Naive thymus-derived CD8-positive, alpha-beta T cell (primary cell): ENCODE measurements at regions not wholly inside any gene's neighbourhood (a gene's known extent, or its start where the extent isn't known, plus 50 kb on each side); places are given as distances from the start of the nearest gene placed in this dataset.
A peak's percentile ranks its signal among the peaks of the same experiment; 100 is the strongest.
"Not testable (repeated sequence)": the region's sequence is repeated elsewhere in the genome, so short reads cannot be mapped to it uniquely, and the experiment has no call there.

Experiments
- ATAC-seq, 2 donors: fragments of 150-1000 bp; cut with Tn5 transposase in 1 of 2; sonication (Bioruptor Pico), chemical (Tn5 transposase) in 1 of 2; 1 replicate in 1 of 2; 2 replicates in 1 of 2; pipeline ENCODE4 v1.10.0; 2021; ENCODE audit warnings: mild to moderate bottlenecking in 2 of 2, moderate library complexity in 2 of 2
- POLR2A ChIA-PET: fragments of 350-600 bp; sonication (Branson Sonifier 250); formaldehyde crosslinking; loops from one replicate; lab custom pipeline; 2021; ENCODE audit warnings: antibody characterized with exemption; lab: Charles Lee
- DNase-seq, 10 donors: peaks; one replicate each; pipeline versions ENCODE4 v3.0.0 to v3.0.0-alpha.2; 2020 to 2022
- H3K27ac Mint-ChIP-seq, 10 donors: one replicate each; pipeline ENCODE4 v1.8.0; 2020 to 2022; ENCODE audit warnings: mild to moderate bottlenecking in 10 of 10, mixed read lengths in 10 of 10, moderate library complexity in 4 of 10, inconsistent platforms in 1 of 10
- H3K27me3 Mint-ChIP-seq, 5 donors: one replicate each; pipeline ENCODE4 v1.8.0; 2021 to 2022; ENCODE audit warnings: mixed read lengths in 5 of 5
- H3K36me3 Mint-ChIP-seq, 3 donors: one replicate each; pipeline ENCODE4 v1.8.0; 2020 to 2022; ENCODE audit warnings: mixed read lengths in 3 of 3, mild to moderate bottlenecking in 2 of 3, inconsistent platforms in 1 of 3
- H3K4me1 Mint-ChIP-seq, 4 donors: one replicate each; pipeline ENCODE4 v1.8.0; 2021 to 2022; ENCODE audit warnings: mixed read lengths in 4 of 4
- H3K4me3 Mint-ChIP-seq, 10 donors: one replicate each; pipeline ENCODE4 v1.8.0; 2020 to 2022; ENCODE audit warnings: mild to moderate bottlenecking in 10 of 10, mixed read lengths in 10 of 10, moderate library complexity in 6 of 10, inconsistent platforms in 1 of 10
- H3K9me3 Mint-ChIP-seq, 9 donors: one replicate each; pipeline ENCODE4 v1.8.0; 2020 to 2022; ENCODE audit warnings: mixed read lengths in 9 of 9, mild to moderate bottlenecking in 3 of 9, inconsistent platforms in 1 of 9, moderate library complexity in 1 of 9

- Mint-ChIP-seq H3K27me3 (peaks cover 3 to 15% (median 7%) of the 10 kb centered on the region in 5 donors), H3K27ac (peak overlapping the region; percentile 96 to 99 (median 98)), H3K36me3 (peaks cover 0 to 2% (median 0%) of the 10 kb centered on the region in 3 donors), H3K9me3 (peaks cover 0 to 3% (median 0%) of the 10 kb centered on the region in 9 donors), H3K4me1 (peaks cover 4 to 18% (median 14%) of the 10 kb centered on the region in 4 donors), H3K4me3 (peak overlapping the region; percentile 86 to 100 (median 96))
- POLR2A ChIA-PET = interaction anchor here (0.6 to 1.4 kb wide), 8 partner anchors 10 to 1564 kb away, joined by 3 to 12 read pairs (median 5); partner anchors contain the start of genes GSPT2 and MAGED1
- ATAC-seq = no peak
- DNase-seq = no peak
Observed at GRCh38 chrX:52261125-52261462, 76.4 kb downstream of the MAGED4 start.

DNA sequence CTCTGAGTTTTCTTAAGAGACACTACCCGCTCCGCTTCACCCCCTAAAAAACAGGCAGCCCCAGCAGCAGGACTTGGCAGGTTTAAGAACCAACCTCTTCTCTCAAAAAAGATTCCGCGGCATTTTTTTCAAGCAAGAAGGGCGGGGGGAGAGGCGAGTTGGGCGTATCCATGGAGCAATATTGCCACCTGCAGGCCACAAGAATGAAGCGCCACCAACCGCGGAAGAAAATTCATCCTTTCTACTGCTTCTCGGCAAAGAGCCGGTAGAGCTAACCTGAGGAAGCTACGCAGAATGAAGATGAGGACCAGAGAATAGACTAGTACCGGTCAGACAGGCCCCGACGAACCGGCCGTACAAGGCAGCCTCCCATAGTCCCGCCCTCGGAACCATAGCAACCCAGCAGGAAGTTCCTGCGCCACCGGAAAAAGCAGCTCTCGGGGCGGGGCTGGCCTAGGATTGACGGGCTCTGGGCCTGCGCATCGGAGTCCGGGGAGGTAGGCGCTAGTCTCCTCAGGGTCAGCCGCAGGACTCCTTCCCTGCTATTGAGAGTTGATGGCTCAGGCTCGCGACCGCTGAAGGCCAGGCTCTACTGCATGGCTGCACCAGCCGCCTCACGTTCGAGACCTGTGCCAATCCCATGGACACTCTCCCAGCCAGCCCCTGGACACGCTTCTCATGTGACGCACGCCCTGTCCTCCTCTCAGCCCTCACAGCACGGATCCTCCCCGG lies 76.9 kb downstream of the MAGED4 start:
- Mint-ChIP-seq H3K4me3 (peak overlapping the region; percentile 86 to 100 (median 96)), H3K4me1 (peaks cover 4 to 18% (median 14%) of the 10 kb centered on the region in 4 donors), H3K27ac (peak overlapping the region; percentile 96 to 99 (median 98)), H3K9me3 (peaks cover 0 to 3% (median 0%) of the 10 kb centered on the region in 9 donors), H3K27me3 (peaks cover 3 to 15% (median 5%) of the 10 kb centered on the region in 5 donors), H3K36me3 (peaks cover 0 to 2% (median 0%) of the 10 kb centered on the region in 3 donors)
- ATAC-seq (peak; percentile 90 to 94), DNase-seq (peak; percentile 67 to 96 (median 81))
- POLR2A ChIA-PET = interaction anchor here (0.6 to 1.4 kb wide), 8 partner anchors 10 to 1564 kb away, joined by 3 to 12 read pairs (median 5); partner anchors contain the start of genes GSPT2 and MAGED1

DNA sequence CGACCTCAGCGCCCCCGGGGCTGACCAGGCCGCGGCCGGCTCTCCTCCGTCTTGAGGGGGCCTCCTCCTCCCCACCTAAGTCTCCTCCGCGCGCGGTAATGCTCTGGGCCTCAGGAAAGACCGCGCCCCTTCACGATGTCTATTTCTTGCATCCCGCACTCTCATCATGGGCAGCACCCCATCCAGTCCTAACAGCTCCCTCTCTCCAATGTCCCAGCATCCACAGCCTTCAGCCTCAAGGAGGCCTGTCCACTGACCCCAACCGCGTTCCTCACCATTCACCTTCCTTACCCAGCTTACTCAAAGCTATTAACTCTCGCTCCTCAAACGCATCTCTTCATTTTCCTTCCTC lies 77.5 kb downstream of the MAGED4 start:
- ATAC-seq = peak in 1 of 2 donors; percentile 22

GRCh38 chrX:52263417-52263816 lies 78.7 kb downstream of the MAGED4 start:
- ATAC-seq = no peak
- Mint-ChIP-seq H3K4me3 (peak overlapping the region in 1 of 10 donors; percentile 86), H3K36me3 (peaks cover 0 to 2% (median 0%) of the 10 kb centered on the region in 3 donors), H3K27me3 (peaks cover 0 to 3% (median 1%) of the 10 kb centered on the region in 5 donors), H3K27ac (peak overlapping the region in 2 of 10 donors; percentile 56 to 98), H3K4me1 (peaks cover 4 to 18% (median 14%) of the 10 kb centered on the region in 4 donors), H3K9me3 (peaks cover 0 to 3% (median 0%) of the 10 kb centered on the region in 9 donors)
- POLR2A ChIA-PET = no interaction called here
- DNase-seq = no peak

More for the DNA sequence above, 77.5 kb downstream of the MAGED4 start:
- DNase-seq = peak in 2 of 10 donors; percentile 1 to 5
- POLR2A ChIA-PET = interaction anchor here (1.0 to 1.4 kb wide), 4 partner anchors 368 to 659 kb away, joined by 3 to 12 read pairs (median 7); partner anchors contain the start of genes GSPT2 and MAGED1
- H3K27ac Mint-ChIP-seq = peak overlapping the region; percentile 96 to 99 (median 98)
- H3K4me1 Mint-ChIP-seq = peaks cover 4 to 18% (median 14%) of the 10 kb centered on the region in 4 donors
- peaks cover 0 to 3% (median 0%) of the 10 kb centered on the region in 9 donors for H3K9me3 Mint-ChIP-seq
- H3K27me3 Mint-ChIP-seq = peaks cover 2 to 12% (median 3%) of the 10 kb centered on the region in 5 donors
- peak overlapping the region; percentile 86 to 100 (median 96) for H3K4me3 Mint-ChIP-seq
- H3K36me3 Mint-ChIP-seq = peaks cover 0 to 2% (median 0%) of the 10 kb centered on the region in 3 donors

GRCh38 chrX:52265713-52266112 lies 81.0 kb downstream of the MAGED4 start:
- peaks cover 0 to 3% (median 0%) of the 10 kb centered on the region in 9 donors for H3K9me3 Mint-ChIP-seq
- H3K4me3 Mint-ChIP-seq = no peak overlapping the region
- DNase-seq (no peak), ATAC-seq (no peak)
- H3K27me3 Mint-ChIP-seq = peaks cover 0 to 4% (median 0%) of the 10 kb centered on the region in 5 donors
- H3K4me1 Mint-ChIP-seq = peaks cover 4 to 16% (median 14%) of the 10 kb centered on the region in 4 donors
- H3K36me3 Mint-ChIP-seq = peaks cover 0 to 2% (median 0%) of the 10 kb centered on the region in 3 donors
- peak overlapping the region in 1 of 10 donors; percentile 35 for H3K27ac Mint-ChIP-seq
- POLR2A ChIA-PET = no interaction called here

DNA sequence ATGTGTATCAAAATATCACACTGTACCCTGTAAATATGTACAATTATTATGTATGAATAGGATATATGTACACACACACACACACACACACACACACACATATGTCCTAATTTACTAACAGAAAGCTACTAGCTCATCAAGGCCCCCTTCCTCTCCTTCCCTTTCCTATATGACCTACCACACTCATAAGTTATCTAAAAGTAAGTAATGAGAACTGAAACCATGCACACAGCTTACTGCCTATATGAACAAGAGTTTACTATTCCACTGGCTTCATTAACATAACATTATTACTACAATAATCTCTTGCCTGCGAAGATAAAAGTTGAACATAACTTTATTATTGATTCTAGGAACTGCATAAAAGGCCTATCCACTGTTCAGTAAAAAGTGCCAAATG lies 83.8 kb downstream of the MAGED4 start:
- H3K27ac Mint-ChIP-seq, H3K36me3 Mint-ChIP-seq, H3K4me3 Mint-ChIP-seq, H3K4me1 Mint-ChIP-seq, POLR2A ChIA-PET, DNase-seq, H3K9me3 Mint-ChIP-seq, H3K27me3 Mint-ChIP-seq, ATAC-seq: not testable (repeated sequence)

DNA sequence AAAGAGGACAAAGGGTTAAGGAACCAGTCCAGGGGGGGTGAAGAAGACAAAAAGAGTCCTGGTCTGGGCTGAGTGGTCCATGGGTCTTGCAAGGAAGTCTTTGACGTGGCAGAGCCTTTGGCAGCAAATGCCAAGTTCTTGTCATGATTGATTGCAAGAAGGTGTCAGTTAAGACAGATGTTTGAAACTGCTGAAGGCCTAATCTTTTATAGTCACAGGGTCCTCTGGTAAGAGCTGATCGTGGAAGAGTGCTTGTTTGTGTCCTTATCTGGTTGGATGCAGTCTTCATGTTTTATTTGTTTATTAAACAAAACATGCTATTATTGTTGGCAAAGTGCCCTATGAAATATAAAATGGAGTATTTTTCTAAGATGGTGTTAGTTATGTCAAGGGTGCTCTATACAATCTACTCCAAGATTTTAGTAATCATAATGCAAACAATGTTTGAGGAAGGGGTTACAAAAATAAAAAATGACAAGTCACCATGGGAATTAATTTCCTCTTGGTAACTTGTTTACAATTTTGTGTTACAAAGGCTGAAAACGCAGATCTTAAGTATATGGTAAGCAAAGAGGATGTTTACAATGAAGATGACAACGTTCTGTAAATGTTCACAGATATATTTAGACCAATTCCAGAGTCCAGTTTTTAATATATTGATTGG lies 85.9 kb downstream of the MAGED4 start:
- Mint-ChIP-seq H3K27me3 (peaks cover 0 to 11% (median 0%) of the 10 kb centered on the region in 5 donors), H3K36me3 (no peaks in the 10 kb centered on the region), H3K27ac (no peak overlapping the region), H3K4me3 (no peak overlapping the region), H3K4me1 (no peaks in the 10 kb centered on the region), H3K9me3 (no peaks in the 10 kb centered on the region)
- DNase-seq (no peak), ATAC-seq (no peak)
- POLR2A ChIA-PET = no interaction called here

DNA sequence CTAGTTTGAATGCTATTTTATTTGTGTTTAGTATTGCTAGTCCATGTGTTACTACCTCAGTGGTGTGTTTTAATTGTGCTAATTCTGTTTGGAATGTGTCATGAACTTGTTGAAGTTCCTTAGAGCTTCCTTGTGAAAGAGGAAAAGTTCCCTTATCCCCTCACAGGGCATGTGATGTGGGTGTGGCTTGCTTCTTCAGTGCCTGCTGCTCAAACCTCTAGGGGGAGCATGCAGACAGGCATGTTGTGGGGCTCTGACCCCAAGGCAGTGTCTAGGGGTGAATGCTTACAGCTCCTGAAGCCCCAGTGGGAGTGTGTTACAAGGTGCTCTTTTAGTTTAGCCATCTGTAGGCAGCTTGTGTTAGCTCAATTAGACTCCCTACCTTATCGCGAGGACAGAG lies 86.5 kb downstream of the MAGED4 start:
- no peak overlapping the region for H3K4me3 Mint-ChIP-seq
- H3K4me1 Mint-ChIP-seq = no peaks in the 10 kb centered on the region
- POLR2A ChIA-PET = no interaction called here
- DNase-seq (peak in 1 of 10 donors; percentile 6), ATAC-seq (no peak)
- peak overlapping the region in 1 of 10 donors; percentile 12 for H3K27ac Mint-ChIP-seq
- peaks cover 0 to 9% (median 0%) of the 10 kb centered on the region in 5 donors for H3K27me3 Mint-ChIP-seq
- H3K9me3 Mint-ChIP-seq = no peaks in the 10 kb centered on the region
- no peaks in the 10 kb centered on the region for H3K36me3 Mint-ChIP-seq

DNA sequence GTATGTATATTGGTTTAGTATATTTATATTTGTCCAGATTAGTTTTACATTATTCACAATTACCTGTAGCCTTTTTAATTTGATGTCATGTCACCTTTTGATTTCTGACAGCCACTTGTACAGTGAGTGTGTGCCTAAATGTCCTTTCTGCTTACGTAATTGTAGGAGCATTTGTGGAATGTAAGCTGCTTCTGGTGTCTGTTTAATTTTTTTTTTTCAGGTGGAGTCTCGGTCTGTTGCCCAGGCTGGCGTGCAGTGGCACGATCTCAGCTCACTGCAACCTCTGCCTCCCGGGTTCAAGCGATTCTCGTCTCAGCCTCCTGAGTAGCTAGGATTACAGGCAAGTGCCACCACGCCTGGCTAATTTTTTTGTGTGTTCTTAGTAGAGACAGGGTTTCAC lies 91.2 kb upstream of the XAGE2 start:
- peaks cover 0 to 10% (median 2%) of the 10 kb centered on the region in 9 donors for H3K9me3 Mint-ChIP-seq
- ATAC-seq (no peak), DNase-seq (no peak)
- POLR2A ChIA-PET = no interaction called here
- H3K4me1 Mint-ChIP-seq = peaks cover 0 to 4% (median 0%) of the 10 kb centered on the region in 4 donors
- H3K36me3 Mint-ChIP-seq = no peaks in the 10 kb centered on the region
- H3K27ac Mint-ChIP-seq = no peak overlapping the region
- peaks cover 0 to 12% (median 3%) of the 10 kb centered on the region in 5 donors for H3K27me3 Mint-ChIP-seq
- no peak overlapping the region for H3K4me3 Mint-ChIP-seq

- ATAC-seq = no peak
- H3K36me3 Mint-ChIP-seq = no peaks in the 10 kb centered on the region
- no peak overlapping the region for H3K27ac Mint-ChIP-seq
- H3K9me3 Mint-ChIP-seq = peaks cover 0 to 10% (median 2%) of the 10 kb centered on the region in 9 donors
- peaks cover 0 to 9% (median 4%) of the 10 kb centered on the region in 5 donors for H3K27me3 Mint-ChIP-seq
- H3K4me3 Mint-ChIP-seq = no peak overlapping the region
- DNase-seq = no peak
- POLR2A ChIA-PET = no interaction called here
- H3K4me1 Mint-ChIP-seq = peaks cover 0 to 4% (median 0%) of the 10 kb centered on the region in 4 donors
Observed at GRCh38 chrX:52280812-52281211, 88.0 kb upstream of the XAGE2 start.

GRCh38 chrX:52284865-52285264 lies 84.0 kb upstream of the XAGE2 start:
- H3K27ac Mint-ChIP-seq = no peak overlapping the region
- H3K9me3 Mint-ChIP-seq = peaks cover 0 to 15% (median 2%) of the 10 kb centered on the region in 9 donors
- peaks cover 0 to 12% (median 5%) of the 10 kb centered on the region in 5 donors for H3K27me3 Mint-ChIP-seq
- no peaks in the 10 kb centered on the region for H3K36me3 Mint-ChIP-seq
- ATAC-seq (no peak), DNase-seq (no peak)
- H3K4me3 Mint-ChIP-seq = no peak overlapping the region
- POLR2A ChIA-PET = no interaction called here
- H3K4me1 Mint-ChIP-seq = peaks cover 0 to 4% (median 0%) of the 10 kb centered on the region in 4 donors

DNA sequence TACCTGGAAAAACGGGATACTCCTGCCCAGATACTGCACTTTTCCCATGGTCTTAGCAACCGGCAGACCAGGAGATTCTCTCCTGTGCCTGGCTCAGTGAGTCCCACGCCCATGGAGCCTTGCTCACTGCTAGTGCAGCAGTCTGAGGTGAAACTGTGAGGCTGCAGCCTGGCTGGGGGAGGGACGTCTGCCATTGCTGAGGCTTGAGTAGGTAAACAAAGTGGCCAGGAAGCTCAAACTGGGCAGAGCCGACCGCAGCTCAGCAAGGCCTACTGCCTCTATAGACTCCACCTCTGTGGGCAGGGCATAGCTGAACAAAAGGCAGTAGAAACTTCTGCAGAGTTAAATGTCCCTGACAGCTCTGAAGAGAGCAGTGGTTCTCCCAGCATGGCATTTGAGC lies 69.9 kb upstream of the XAGE2 start:
- DNase-seq, H3K36me3 Mint-ChIP-seq, H3K4me3 Mint-ChIP-seq, ATAC-seq, H3K4me1 Mint-ChIP-seq, H3K27me3 Mint-ChIP-seq, H3K27ac Mint-ChIP-seq, POLR2A ChIA-PET, H3K9me3 Mint-ChIP-seq: not testable (repeated sequence)
